ENCODE measurements at regions not wholly inside any gene's neighbourhood (a gene's known extent, or its start where the extent isn't known, plus 50 kb on each side); places are given as distances from the start of the nearest gene placed in this dataset.

DNA sequence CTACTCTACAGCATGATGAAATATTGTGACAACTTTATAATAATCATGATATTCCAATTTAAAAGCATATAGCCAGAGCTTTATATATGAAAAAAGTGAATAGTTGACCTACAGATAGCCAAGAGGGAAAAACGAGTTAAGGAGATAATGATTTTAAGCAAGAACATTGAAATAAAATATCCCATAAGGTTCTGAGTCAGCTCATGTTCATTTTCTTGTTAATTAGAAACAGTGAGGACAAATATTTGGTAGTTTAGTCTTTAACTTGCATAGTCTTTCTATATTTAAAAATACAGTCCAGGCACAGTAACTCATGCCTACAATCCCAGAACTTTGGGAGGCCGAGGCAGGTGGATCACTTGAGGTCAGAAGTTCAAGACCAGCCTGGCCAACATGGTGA, 55.8 kb upstream of the CDH6 start:
- Histone ChIP-seq H3K4me3 (ENCODE audit: low read length in 2 of 2) (no peak overlapping the region), H3K27ac (ENCODE audit: low read depth, low read length) (no peak overlapping the region), H3K4me1 (ENCODE audit: insufficient read depth, low read length) (no peaks in the 10 kb centered on the region), H3K27me3 (ENCODE audit: insufficient read depth, low read length) (no peaks in the 10 kb centered on the region), H3K36me3 (ENCODE audit: insufficient read depth, low read length) (no peaks in the 10 kb centered on the region), H3K9me3 (ENCODE audit: control insufficient read depth in 1 of 2, low read length in 2 of 2) (no peaks in the 10 kb centered on the region)
- Mint-ChIP-seq H3K4me3 (no peak overlapping the region), H3K9me3 (peaks cover 0 to 6% (median under 1%) of the 10 kb centered on the region in 8 donors), H3K36me3 (no peaks in the 10 kb centered on the region), H3K4me1 (no peaks in the 10 kb centered on the region), H3K27ac (no peak overlapping the region), H3K27me3 (peaks cover 0 to 1% of the 10 kb centered on the region in 2 donors)
- intact Hi-C loops (cut with micrococcal nuclease) = no loop called here
- POLR2A ChIA-PET (ENCODE audit: partially characterized antibody) = no interaction called here
- no peak for DNase-seq
- CTCF ChIA-PET (ENCODE audit: partially characterized antibody) = no interaction called here

DNA sequence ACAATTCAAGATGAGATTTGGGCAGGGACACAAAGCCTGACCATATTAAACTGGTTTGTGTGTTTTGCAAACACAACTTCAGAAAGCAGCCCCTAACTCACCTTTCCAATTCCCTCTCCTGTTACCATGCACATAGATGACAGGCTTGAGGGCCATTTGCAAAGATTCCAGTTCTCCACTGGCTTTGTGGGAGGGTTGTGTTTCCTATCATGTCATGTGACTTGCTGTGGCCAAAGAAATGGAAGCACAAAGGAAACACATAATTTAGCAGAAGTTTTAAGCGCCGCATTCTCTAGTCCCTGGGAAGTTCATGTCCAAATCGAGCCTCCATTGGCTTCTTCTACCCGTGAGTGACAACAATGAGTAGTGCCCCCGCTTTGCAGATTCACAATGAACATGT, 57.9 kb upstream of the CDH6 start:
- Mint-ChIP-seq H3K27me3 (no peaks in the 10 kb centered on the region), H3K4me3 (no peak overlapping the region), H3K4me1 (no peaks in the 10 kb centered on the region), H3K36me3 (no peaks in the 10 kb centered on the region), H3K9me3 (peaks cover 0 to 6% (median 0%) of the 10 kb centered on the region in 8 donors), H3K27ac (peak overlapping the region in 1 of 7 donors; percentile 51)
- H3K4me1 ChIP-seq (ENCODE audit: insufficient read depth, low read length) = no peaks in the 10 kb centered on the region
- intact Hi-C loops (cut with micrococcal nuclease) = no loop called here
- POLR2A ChIA-PET (ENCODE audit: partially characterized antibody) = no interaction called here
- CTCF ChIA-PET (ENCODE audit: partially characterized antibody) = no interaction called here
- no peak overlapping the region for H3K4me3 ChIP-seq (ENCODE audit: low read length in 2 of 2)
- no peak overlapping the region for H3K27ac ChIP-seq (ENCODE audit: low read depth, low read length)
- H3K36me3 ChIP-seq (ENCODE audit: insufficient read depth, low read length) = no peaks in the 10 kb centered on the region
- no peak for DNase-seq
- H3K27me3 ChIP-seq (ENCODE audit: insufficient read depth, low read length) = no peaks in the 10 kb centered on the region
- no peaks in the 10 kb centered on the region for H3K9me3 ChIP-seq (ENCODE audit: control insufficient read depth in 1 of 2, low read length in 2 of 2)

GRCh38 chr5:31133488-31133887, 60.0 kb upstream of the CDH6 start:
- Mint-ChIP-seq H3K27me3 (no peaks in the 10 kb centered on the region), H3K36me3 (no peaks in the 10 kb centered on the region), H3K4me3 (no peak overlapping the region), H3K27ac (no peak overlapping the region), H3K9me3 (peaks cover 0 to 6% (median 1%) of the 10 kb centered on the region in 8 donors), H3K4me1 (no peaks in the 10 kb centered on the region)
- Histone ChIP-seq H3K4me1 (ENCODE audit: insufficient read depth, low read length) (no peaks in the 10 kb centered on the region), H3K27me3 (ENCODE audit: insufficient read depth, low read length) (no peaks in the 10 kb centered on the region), H3K4me3 (ENCODE audit: low read length in 2 of 2) (no peak overlapping the region), H3K9me3 (ENCODE audit: control insufficient read depth in 1 of 2, low read length in 2 of 2) (no peaks in the 10 kb centered on the region), H3K36me3 (ENCODE audit: insufficient read depth, low read length) (no peaks in the 10 kb centered on the region), H3K27ac (ENCODE audit: low read depth, low read length) (no peak overlapping the region)
- DNase-seq = no peak
- intact Hi-C loops (cut with micrococcal nuclease) = no loop called here
- ChIA-PET CTCF (ENCODE audit: partially characterized antibody) (no interaction called here), POLR2A (ENCODE audit: partially characterized antibody) (no interaction called here)

GRCh38 chr5:31131381-31131891, 62.0 kb upstream of the CDH6 start:
- no peak overlapping the region for H3K4me3 Mint-ChIP-seq

GRCh38 chr5:31130676-31131075, 62.8 kb upstream of the CDH6 start:
- Mint-ChIP-seq H3K36me3 (no peaks in the 10 kb centered on the region), H3K4me1 (no peaks in the 10 kb centered on the region), H3K9me3 (peaks cover 0 to 6% (median 3%) of the 10 kb centered on the region in 8 donors), H3K4me3 (no peak overlapping the region), H3K27ac (no peak overlapping the region), H3K27me3 (no peaks in the 10 kb centered on the region)
- no peak for DNase-seq
- H3K9me3 ChIP-seq (ENCODE audit: control insufficient read depth in 1 of 2, low read length in 2 of 2) = no peaks in the 10 kb centered on the region
- no peak overlapping the region for H3K4me3 ChIP-seq (ENCODE audit: low read length in 2 of 2)
- no peaks in the 10 kb centered on the region for H3K4me1 ChIP-seq (ENCODE audit: insufficient read depth, low read length)
- no peaks in the 10 kb centered on the region for H3K36me3 ChIP-seq (ENCODE audit: insufficient read depth, low read length)
- POLR2A ChIA-PET (ENCODE audit: partially characterized antibody) = no interaction called here
- no peaks in the 10 kb centered on the region for H3K27me3 ChIP-seq (ENCODE audit: insufficient read depth, low read length)
- intact Hi-C loops (cut with micrococcal nuclease) = no loop called here
- CTCF ChIA-PET (ENCODE audit: partially characterized antibody) = no interaction called here
- no peak overlapping the region for H3K27ac ChIP-seq (ENCODE audit: low read depth, low read length)

More at GRCh38 chr5:31131381-31131891, 62.0 kb upstream of the CDH6 start:
- H3K9me3 Mint-ChIP-seq = peaks cover 0 to 6% (median 3%) of the 10 kb centered on the region in 8 donors
- no peak overlapping the region for H3K27ac Mint-ChIP-seq
- Histone ChIP-seq H3K27ac (ENCODE audit: low read depth, low read length) (no peak overlapping the region), H3K4me1 (ENCODE audit: insufficient read depth, low read length) (no peaks in the 10 kb centered on the region), H3K36me3 (ENCODE audit: insufficient read depth, low read length) (no peaks in the 10 kb centered on the region), H3K4me3 (ENCODE audit: low read length in 2 of 2) (no peak overlapping the region), H3K9me3 (ENCODE audit: control insufficient read depth in 1 of 2, low read length in 2 of 2) (no peaks in the 10 kb centered on the region), H3K27me3 (ENCODE audit: insufficient read depth, low read length) (no peaks in the 10 kb centered on the region)
- POLR2A ChIA-PET (ENCODE audit: partially characterized antibody) = no interaction called here
- CTCF ChIA-PET (ENCODE audit: partially characterized antibody) = no interaction called here
- no peak for DNase-seq
- intact Hi-C loops (cut with micrococcal nuclease) = no loop called here
- H3K27me3 Mint-ChIP-seq = no peaks in the 10 kb centered on the region
- H3K36me3 Mint-ChIP-seq = no peaks in the 10 kb centered on the region
- H3K4me1 Mint-ChIP-seq = no peaks in the 10 kb centered on the region

GRCh38 chr5:31124651-31125305, 68.7 kb upstream of the CDH6 start:
- Mint-ChIP-seq H3K27ac (no peak overlapping the region), H3K9me3 (peaks cover 0 to 8% (median 2%) of the 10 kb centered on the region in 8 donors), H3K4me1 (no peaks in the 10 kb centered on the region), H3K36me3 (no peaks in the 10 kb centered on the region), H3K4me3 (no peak overlapping the region), H3K27me3 (no peaks in the 10 kb centered on the region)
- no peak for DNase-seq
- no peaks in the 10 kb centered on the region for H3K36me3 ChIP-seq (ENCODE audit: insufficient read depth, low read length)
- intact Hi-C loops (cut with micrococcal nuclease) = no loop called here
- H3K27ac ChIP-seq (ENCODE audit: low read depth, low read length) = no peak overlapping the region
- H3K9me3 ChIP-seq (ENCODE audit: control insufficient read depth in 1 of 2, low read length in 2 of 2) = no peaks in the 10 kb centered on the region
- no peaks in the 10 kb centered on the region for H3K4me1 ChIP-seq (ENCODE audit: insufficient read depth, low read length)
- POLR2A ChIA-PET (ENCODE audit: partially characterized antibody) = no interaction called here
- no peaks in the 10 kb centered on the region for H3K27me3 ChIP-seq (ENCODE audit: insufficient read depth, low read length)
- H3K4me3 ChIP-seq (ENCODE audit: low read length in 2 of 2) = no peak overlapping the region
- CTCF ChIA-PET (ENCODE audit: partially characterized antibody) = no interaction called here

DNA sequence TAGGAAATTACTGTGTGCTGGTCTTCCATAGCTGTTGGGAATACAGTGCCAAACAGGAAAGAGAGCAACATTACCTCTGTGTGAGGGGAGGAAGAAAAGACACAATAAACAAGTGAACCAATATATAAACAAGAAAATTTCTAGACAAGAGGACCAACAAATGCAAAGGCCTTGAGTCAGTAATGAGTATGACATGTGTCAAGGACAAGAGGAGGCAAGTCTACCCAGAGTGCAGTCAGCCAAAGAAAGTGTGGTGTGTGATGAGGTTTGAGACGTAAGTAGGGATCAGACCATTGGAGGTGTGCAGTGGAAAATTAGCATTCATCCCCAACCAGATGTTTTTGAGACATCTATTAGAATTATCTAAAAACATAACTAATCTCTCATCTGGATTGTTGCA, 69.5 kb upstream of the CDH6 start:
- Mint-ChIP-seq H3K9me3 (peaks cover 0 to 8% (median 2%) of the 10 kb centered on the region in 8 donors), H3K27ac (no peak overlapping the region), H3K27me3 (no peaks in the 10 kb centered on the region), H3K4me1 (no peaks in the 10 kb centered on the region), H3K4me3 (no peak overlapping the region), H3K36me3 (no peaks in the 10 kb centered on the region)
- Histone ChIP-seq H3K4me1 (ENCODE audit: insufficient read depth, low read length) (no peaks in the 10 kb centered on the region), H3K27me3 (ENCODE audit: insufficient read depth, low read length) (no peaks in the 10 kb centered on the region), H3K9me3 (ENCODE audit: control insufficient read depth in 1 of 2, low read length in 2 of 2) (no peaks in the 10 kb centered on the region), H3K4me3 (ENCODE audit: low read length in 2 of 2) (no peak overlapping the region), H3K36me3 (ENCODE audit: insufficient read depth, low read length) (no peaks in the 10 kb centered on the region), H3K27ac (ENCODE audit: low read depth, low read length) (no peak overlapping the region)
- DNase-seq = no peak
- ChIA-PET POLR2A (ENCODE audit: partially characterized antibody) (no interaction called here), CTCF (ENCODE audit: partially characterized antibody) (no interaction called here)
- intact Hi-C loops (cut with micrococcal nuclease) = no loop called here

Data from CD4-positive, alpha-beta memory T cell (primary cell).